NB4 (cell line): ENCODE measurements at regions not wholly inside any gene's neighbourhood (a gene's known extent, or its start where the extent isn't known, plus 50 kb on each side); places are given as distances from the start of the nearest gene placed in this dataset.
A peak's percentile ranks its signal among the peaks of the same experiment; 100 is the strongest.

Source experiments
- DNase-seq: peaks from one replicate; pipeline ENCODE4 v3.0.0; 2010; ENCODE audit warnings: low read depth
- H3K4me3 ChIP-seq: one replicate; pipeline ENCODE4 v1.5.1; 2011; ENCODE audit warnings: mild to moderate bottlenecking, low read depth, low read length, moderate library complexity
- CTCF ChIP-seq: IDR thresholded peaks from one replicate; pipeline ENCODE4 v1.5.1; 2012; ENCODE audit warnings: low read depth, low read length
- MAX ChIP-seq: IDR thresholded peaks from 2 replicates; pipeline ENCODE4 v1.6.1; 2011; ENCODE audit warnings: low read depth, low read length
- MYC ChIP-seq: IDR thresholded peaks from 2 replicates; pipeline ENCODE4 v1.6.1; 2011; ENCODE audit warnings: low read depth, low read length
- POLR2A ChIP-seq: IDR thresholded peaks from 2 replicates; pipeline ENCODE4 v1.6.1; 2011; ENCODE audit warnings: mild to moderate bottlenecking; ENCODE audit not compliant: insufficient read length; ENCODE audit errors: extremely low read depth

GRCh38 chr2:38180754-38181153, 104.8 kb upstream of the CYP1B1 start:
- no peak overlapping the region for H3K4me3 ChIP-seq
- no peak for DNase-seq
- TF ChIP-seq MYC (no peak), CTCF (no peak)

- peak; percentile 86 for DNase-seq
- H3K4me3 ChIP-seq = no peak overlapping the region
- no peak for TF ChIP-seq POLR2A
- TF ChIP-seq MYC = no peak
- TF ChIP-seq CTCF = no peak
- TF ChIP-seq MAX = no peak
Measured at GRCh38 chr2:38178556-38179419, 102.8 kb upstream of the CYP1B1 start.

GRCh38 chr2:38178119-38178518, 102.2 kb upstream of the CYP1B1 start:
- TF ChIP-seq MAX = peak; percentile 64; the same call in 1 of the 2 replicates
- TF ChIP-seq POLR2A = no peak
- TF ChIP-seq MYC = 0 out of 2 replicates have a peak, but pooled peaks have one; percentile 22
- H3K4me3 ChIP-seq = no peak overlapping the region
- peak; percentile 96 for DNase-seq

- DNase-seq = peak; percentile 82
- TF ChIP-seq CTCF (no peak), MAX (no peak), MYC (no peak), POLR2A (no peak)
- no peak overlapping the region for H3K4me3 ChIP-seq
Measured at GRCh38 chr2:38176619-38177021, 100.7 kb upstream of the CYP1B1 start.

GRCh38 chr2:38174646-38175423, 98.9 kb upstream of the CYP1B1 start:
- H3K4me3 ChIP-seq = no peak overlapping the region
- peak; percentile 93 for DNase-seq

GRCh38 chr2:38174131-38174530, 98.2 kb upstream of the CYP1B1 start:
- no peak for TF ChIP-seq MAX
- no peak for TF ChIP-seq MYC
- no peak for TF ChIP-seq POLR2A
- no peak for TF ChIP-seq CTCF
- H3K4me3 ChIP-seq = no peak overlapping the region
- no peak for DNase-seq

More at GRCh38 chr2:38174646-38175423, 98.9 kb upstream of the CYP1B1 start:
- TF ChIP-seq MYC (peak; percentile 31; the same call in 1 of the 2 replicates), CTCF (no peak)
